ENCODE measurements at regions not wholly inside any gene's neighbourhood (a gene's known extent, or its start where the extent isn't known, plus 50 kb on each side); places are given as distances from the start of the nearest gene placed in this dataset.
"Not testable (repeated sequence)": the region's sequence is repeated elsewhere in the genome, so short reads cannot be mapped to it uniquely, and the experiment has no call there.

DNA sequence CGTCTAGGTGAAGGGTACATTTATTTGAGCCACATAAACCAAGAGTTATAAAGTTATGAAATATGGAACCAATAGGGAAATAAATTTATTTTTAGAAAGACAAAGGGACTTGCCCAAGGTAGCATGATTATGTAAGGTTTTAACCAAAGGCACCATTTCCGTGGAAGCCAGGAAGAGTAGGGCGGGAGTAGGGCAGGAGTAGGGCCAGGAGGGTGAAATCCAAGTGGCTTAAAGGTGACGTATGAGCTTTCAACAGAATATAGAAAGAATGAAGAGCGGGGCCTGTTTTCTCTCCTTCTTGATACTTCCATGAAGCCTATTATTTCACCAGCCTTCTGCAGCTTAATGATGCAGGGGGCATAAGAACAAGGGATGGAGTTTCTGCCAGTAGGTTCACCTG is 91.7 kb upstream of the PNPLA4 start:
- no peak for DNase-seq

DNA sequence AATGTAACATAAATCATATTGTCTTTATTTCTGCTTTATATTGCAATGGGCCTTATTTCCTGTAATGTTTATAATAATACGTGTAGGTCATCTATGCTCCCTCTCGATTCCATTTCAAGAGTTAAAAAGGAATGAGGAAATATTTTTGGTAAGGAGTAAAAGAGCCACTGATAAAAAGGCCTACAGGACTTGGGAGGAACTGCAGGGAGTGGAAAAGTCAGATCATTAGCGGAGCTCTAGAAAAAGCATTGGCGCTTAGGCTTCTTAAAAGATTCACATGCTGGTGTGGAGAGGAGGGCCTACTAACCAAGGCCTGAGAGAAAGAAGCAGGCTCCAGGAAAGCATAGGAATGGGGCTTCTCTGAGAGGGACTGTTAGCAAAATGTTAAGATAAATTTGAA is 82.9 kb upstream of the PNPLA4 start:
- DNase-seq = no peak

DNA sequence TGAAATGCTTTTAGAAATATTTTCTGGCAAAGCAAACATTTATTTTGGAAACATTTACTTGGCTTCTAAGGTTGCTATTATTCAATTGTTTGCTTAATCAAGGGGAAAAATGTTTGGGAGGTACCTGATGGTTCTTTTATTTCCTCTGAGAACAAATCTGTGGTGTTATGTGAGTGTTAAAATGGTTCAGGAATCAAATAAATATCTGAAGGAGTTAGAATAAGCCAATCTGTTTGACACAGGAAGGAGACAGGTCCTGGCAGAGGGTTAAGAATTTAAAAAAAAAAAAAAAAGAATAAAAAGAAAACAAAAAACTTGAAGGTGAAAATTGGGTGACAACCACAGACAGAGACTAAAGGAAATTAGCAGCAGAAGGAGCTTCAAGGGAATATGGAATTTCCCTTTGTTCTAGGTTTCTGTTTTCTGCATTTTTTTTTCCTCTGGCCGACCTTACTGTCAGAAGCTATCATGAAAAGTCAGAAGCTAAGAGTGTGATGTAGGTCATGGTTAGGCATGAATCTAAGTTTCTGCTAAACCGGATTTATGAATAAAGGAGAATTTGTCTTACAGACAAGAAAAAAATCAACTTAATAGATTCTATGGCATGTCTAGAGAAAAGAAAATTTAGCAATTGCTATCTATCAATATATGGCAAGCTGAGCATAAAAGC is 78.6 kb upstream of the PNPLA4 start:
- DNase-seq = no peak

DNA sequence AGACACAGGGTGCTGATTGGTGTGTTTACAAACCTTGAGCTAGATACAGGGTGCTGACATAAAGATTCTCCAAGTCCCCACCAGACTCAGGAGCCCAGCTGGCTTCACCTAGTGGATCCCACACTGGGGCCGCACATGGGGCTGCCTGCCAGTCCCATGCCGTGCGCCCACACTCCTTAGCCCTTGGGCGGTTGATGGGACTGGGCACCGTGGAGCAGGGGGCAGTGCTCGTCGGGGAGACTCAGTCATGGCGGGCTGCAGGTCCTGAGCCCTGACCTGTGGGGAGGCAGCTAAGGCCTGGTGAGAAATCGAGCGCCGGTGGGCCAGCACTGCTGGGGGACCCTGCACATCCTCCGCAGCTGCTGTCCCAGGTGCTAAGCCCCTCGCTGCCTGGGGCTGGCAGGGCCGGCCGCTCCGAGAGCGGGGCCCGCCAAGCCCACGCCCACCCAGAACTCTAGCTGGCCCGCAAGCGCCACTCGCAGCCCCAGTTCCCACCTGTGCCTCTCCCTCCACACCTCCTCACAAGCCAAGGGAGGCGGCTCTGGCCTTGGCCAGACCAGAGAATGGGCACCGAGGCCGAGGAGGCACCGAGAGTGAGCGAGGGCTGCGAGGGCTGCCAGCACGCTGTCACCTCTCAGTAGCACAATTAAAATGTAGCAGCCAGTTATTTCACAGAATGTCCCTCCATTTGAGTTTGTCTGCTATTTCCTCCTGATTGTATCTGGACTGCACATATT is 76.1 kb upstream of the PNPLA4 start:
- no peak for DNase-seq

DNA sequence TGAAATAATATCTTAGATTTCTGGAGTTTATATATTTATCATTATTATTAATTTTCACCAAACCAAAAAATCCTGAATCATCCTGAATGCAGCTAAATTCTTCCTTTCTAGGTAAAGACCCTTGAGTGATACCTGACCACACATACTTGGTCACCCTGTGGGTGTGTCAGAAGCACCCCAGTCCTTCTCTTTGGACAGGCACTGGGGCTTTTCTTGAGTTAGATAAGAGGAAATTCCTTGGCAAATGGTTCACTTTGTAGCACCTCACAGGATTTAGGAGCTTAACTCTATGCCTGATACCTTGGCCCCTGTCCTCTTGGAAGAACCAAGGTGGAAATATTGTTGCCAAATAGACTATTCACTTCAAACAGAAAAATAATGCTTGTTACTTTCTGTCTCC is 69.6 kb upstream of the PNPLA4 start:
- no peak for DNase-seq

DNA sequence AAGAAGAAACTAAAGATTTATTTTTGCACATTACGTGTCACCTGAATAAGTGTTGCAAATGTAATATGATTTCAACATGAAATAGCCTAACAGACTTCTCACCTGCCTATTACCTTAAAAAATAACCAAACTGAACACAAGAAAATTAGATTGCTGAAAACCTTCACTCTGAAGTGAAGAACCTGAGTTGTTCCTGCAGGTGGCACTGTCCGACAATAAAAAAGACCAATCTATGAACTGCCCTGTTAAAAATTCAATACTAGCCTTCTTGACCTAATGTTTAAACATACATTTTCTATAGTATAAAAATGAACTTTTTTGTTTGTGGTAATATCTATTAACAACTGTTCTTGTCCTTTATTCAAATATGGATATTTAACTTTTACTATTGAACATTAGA is 69.2 kb upstream of the PNPLA4 start:
- peak; percentile 51 for DNase-seq

DNA sequence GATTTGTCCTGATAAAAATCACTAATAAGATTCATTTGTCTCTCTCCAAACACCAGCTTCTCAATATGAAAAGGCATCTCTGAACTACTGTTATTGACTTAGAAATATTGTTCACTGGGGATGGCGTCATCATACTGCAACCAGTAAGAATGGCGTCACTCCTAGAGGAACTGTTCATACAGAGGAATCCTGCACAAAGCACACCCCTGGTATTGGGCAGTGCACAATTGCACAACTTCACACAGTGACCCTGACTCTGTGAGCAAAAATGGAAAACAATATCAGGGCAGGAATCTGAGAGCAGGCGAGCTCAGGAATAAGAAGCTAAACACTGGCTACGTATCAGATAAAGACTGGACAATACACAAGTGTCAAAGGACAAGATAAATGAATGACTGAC is 66.7 kb upstream of the PNPLA4 start:
- no peak for DNase-seq

DNA sequence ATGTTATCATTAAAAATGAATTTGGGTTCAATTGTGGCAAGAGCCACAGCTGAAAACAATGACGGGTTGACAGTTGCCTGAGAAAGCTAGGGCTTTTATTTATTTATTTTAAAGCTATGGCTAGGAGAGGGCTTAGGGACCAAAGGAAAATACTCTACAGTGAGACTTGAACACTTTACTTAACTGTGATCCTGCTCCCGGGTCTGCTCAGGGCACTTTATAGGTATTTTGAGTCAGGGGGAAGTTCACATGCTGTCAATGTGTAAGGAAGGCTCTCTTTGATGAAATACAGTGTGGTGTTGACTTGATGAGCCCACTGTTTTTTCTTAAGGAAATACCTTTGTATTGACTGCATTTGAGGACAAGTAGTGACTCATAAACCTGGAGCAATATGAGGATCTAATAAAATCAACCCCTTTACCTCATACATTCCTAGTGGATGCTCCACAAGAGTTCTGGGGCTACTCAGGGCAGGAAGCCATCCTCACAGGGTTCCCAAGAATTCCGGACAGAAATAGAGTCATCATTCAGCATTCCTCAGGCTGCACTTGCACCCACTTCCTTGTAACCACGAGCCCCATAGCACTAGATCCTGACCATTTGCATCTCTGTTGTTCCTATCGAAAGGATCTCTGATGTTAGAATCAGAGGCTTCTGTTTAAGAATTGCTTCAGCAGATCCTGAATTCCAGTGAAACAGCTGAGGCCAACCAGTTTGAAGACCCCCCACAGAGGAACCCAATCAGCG is 61.0 kb upstream of the PNPLA4 start:
- DNase-seq = not testable (repeated sequence)

DNA sequence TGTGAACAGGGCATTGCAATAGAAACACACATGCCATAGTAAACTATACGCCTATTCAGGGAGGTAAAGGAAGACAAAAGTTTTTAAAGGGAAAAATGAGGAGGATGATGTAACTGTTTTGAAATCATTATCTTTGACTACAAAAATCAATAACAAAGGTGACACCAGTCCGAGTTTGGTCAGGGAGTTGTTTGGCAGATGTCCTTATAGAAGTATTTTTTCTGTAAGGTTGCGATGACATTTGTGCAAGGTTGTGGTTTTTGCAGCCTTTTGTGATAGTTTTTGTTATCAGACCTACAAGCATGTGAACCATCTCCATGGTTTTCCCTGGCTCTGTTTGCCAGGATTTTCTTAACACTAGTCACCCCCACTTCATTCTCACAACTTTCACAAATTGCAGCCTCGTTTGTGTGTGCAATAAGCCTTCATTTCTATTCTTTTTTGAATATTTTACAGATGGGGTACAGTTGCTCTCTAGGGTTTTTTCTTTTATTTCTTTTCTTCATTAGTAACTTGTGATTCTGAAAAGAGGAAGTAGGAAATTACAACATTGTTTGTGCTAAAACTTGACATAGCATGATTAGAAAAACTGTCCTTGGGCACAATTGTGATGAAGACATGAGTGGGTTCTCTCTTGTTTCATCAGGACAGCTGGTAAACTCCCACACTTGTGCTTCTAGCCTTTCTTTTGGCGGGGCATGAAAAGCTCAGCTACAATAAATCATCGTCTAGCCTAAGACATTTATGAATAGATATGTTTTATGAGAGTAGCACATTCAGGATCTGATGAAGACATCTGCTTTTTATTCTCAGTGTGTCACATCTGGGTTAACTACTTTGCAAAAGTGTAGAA is 60.2 kb upstream of the PNPLA4 start:
- DNase-seq = no peak

DNA sequence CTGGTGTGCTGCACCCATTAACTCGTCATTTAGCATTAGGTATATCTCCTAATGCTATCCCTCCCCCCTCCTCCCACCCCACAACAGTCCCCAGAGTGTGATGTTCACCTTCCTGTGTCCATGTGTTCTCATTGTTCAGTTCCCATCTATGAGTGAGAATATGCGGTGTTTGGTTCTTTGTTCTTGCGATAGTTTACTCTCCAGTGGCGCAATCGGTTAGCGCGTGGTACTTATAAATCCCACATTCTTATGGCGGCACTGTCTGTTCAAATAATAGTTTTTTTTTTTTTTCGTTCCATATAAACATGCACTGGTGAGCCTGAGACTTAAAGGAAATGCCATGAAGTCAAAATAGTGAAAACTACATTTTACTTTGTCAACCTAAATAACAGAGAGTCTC is 59.5 kb upstream of the PNPLA4 start:
- not testable (repeated sequence) for DNase-seq

DNA sequence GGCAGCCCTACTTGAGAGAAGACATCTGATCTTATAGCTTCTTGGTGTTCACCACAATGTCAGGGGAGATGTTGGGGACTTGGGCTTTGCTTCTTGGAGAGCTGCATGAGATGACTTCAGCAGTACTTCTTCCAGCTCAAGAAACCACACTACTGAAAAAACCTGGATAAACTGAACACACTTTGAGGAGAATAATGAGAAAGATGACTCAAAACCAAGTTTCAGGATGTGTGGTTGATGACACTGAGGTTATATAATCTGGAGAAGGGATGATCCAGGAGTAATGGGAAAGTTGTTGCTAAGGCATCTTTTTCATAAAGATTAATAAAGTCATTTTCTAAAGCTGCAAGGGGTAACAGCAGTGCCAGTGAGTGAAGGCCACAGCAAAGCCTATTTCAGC is 58.4 kb upstream of the PNPLA4 start:
- no peak for DNase-seq

DNA sequence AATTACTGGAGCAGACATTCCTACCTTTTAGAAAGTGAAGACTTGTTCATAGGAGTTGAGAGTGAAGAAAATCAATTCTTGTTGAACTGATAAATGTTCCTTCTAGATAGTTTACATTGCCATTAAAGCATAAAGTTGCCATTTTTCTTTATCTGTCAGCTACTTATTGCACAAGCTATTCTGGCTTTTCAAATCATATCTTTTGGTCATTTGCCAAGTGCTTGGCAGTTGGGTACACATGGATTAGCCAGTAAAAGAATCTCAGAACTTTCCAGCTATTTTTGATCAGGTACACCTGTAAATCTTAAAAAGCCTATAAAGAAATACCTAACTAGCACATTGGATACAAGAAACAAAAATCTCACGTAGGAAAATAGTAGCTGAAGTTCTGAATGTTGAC is 56.4 kb upstream of the PNPLA4 start:
- no peak for DNase-seq
